SJSA1 (cell line): ENCODE measurements at regions not wholly inside any gene's neighbourhood (a gene's known extent, or its start where the extent isn't known, plus 50 kb on each side); places are given as distances from the start of the nearest gene placed in this dataset.
"Not testable (repeated sequence)": the region's sequence is repeated elsewhere in the genome, so short reads cannot be mapped to it uniquely, and the experiment has no call there.

Source experiments
- DNase-seq, 2 experiments: peaks; one replicate each; pipeline ENCODE4 v3.0.0-alpha.2; 2015 to 2020; ENCODE audit warnings: low spot score in 2 of 2, low read depth in 1 of 2
- H3K27ac ChIP-seq: fragments of 250-450 bp; sonication (Bioruptor Pico); 2 replicates; pipeline ENCODE4 v1.5.1; 2020; ENCODE audit warnings: mild to moderate bottlenecking, moderate library complexity
- H3K27me3 ChIP-seq: fragments of 250-450 bp; sonication (Bioruptor Pico); replicated peaks from 2 replicates; pipeline ENCODE4 v1.5.1; 2020; ENCODE audit warnings: mild to moderate bottlenecking, moderate library complexity
- H3K36me3 ChIP-seq: fragments of 250-450 bp; sonication (Bioruptor Pico); 2 replicates; pipeline ENCODE4 v1.5.1; 2020; ENCODE audit warnings: mild to moderate bottlenecking
- H3K4me1 ChIP-seq: fragments of 250-450 bp; sonication (Bioruptor Pico); replicated peaks from 2 replicates; pipeline ENCODE4 v1.6.1; 2021; ENCODE audit warnings: mild to moderate bottlenecking
- H3K4me3 ChIP-seq: fragments of 250-450 bp; sonication (Bioruptor Pico); 2 replicates; pipeline ENCODE4 v1.5.1; 2020; ENCODE audit warnings: mild to moderate bottlenecking
- H3K9me3 ChIP-seq: fragments of 250-450 bp; sonication (Bioruptor Pico); replicated peaks from 2 replicates; pipeline ENCODE4 v1.5.1; 2020; ENCODE audit warnings: mild to moderate bottlenecking

- Histone ChIP-seq H3K9me3 (no peaks in the 10 kb centered on the region), H3K4me1 (no peaks in the 10 kb centered on the region), H3K36me3 (no peaks in the 10 kb centered on the region), H3K27me3 (no peaks in the 10 kb centered on the region), H3K4me3 (no peak overlapping the region), H3K27ac (no peak overlapping the region)
- DNase-seq, result no peak
Observed at GRCh38 chr7:57216340-57216739, 84.1 kb upstream of the ZNF479 start.

GRCh38 chr7:57218196-57218716 lies 86.0 kb upstream of the ZNF479 start:
- H3K4me3 ChIP-seq, result no peak overlapping the region

GRCh38 chr7:57220746-57221145 lies 88.5 kb upstream of the ZNF479 start:
- H3K9me3 ChIP-seq, result no peaks in the 10 kb centered on the region
- no peaks in the 10 kb centered on the region for H3K27me3 ChIP-seq
- no peaks in the 10 kb centered on the region for H3K4me1 ChIP-seq
- no peak overlapping the region for H3K27ac ChIP-seq
- H3K36me3 ChIP-seq, result no peaks in the 10 kb centered on the region
- no peak for DNase-seq
- no peak overlapping the region for H3K4me3 ChIP-seq

More at GRCh38 chr7:57218196-57218716, 86.0 kb upstream of the ZNF479 start:
- DNase-seq, result no peak
- Histone ChIP-seq H3K27ac (no peak overlapping the region), H3K27me3 (no peaks in the 10 kb centered on the region), H3K4me1 (no peaks in the 10 kb centered on the region), H3K36me3 (no peaks in the 10 kb centered on the region), H3K9me3 (no peaks in the 10 kb centered on the region)

GRCh38 chr7:57225666-57226065 lies 93.4 kb upstream of the ZNF479 start:
- Histone ChIP-seq H3K36me3 (no peaks in the 10 kb centered on the region), H3K4me3 (no peak overlapping the region), H3K27ac (no peak overlapping the region), H3K27me3 (no peaks in the 10 kb centered on the region), H3K4me1 (no peaks in the 10 kb centered on the region), H3K9me3 (no peaks in the 10 kb centered on the region)
- DNase-seq, result no peak

- DNase-seq, H3K4me1 ChIP-seq, H3K36me3 ChIP-seq: not testable (repeated sequence)
Observed at GRCh38 chr7:57241236-57241635, 109.0 kb upstream of the ZNF479 start.

GRCh38 chr7:57243551-57243950 lies 111.3 kb upstream of the ZNF479 start:
- not testable (repeated sequence) for H3K4me1 ChIP-seq, H3K27ac ChIP-seq, DNase-seq, H3K36me3 ChIP-seq, H3K4me3 ChIP-seq, H3K9me3 ChIP-seq, H3K27me3 ChIP-seq

More at GRCh38 chr7:57241236-57241635, 109.0 kb upstream of the ZNF479 start:
- not testable (repeated sequence) for H3K4me3 ChIP-seq, H3K27me3 ChIP-seq, H3K27ac ChIP-seq, H3K9me3 ChIP-seq

- H3K9me3 ChIP-seq, H3K27me3 ChIP-seq, DNase-seq, H3K4me1 ChIP-seq, H3K36me3 ChIP-seq, H3K4me3 ChIP-seq, H3K27ac ChIP-seq: not testable (repeated sequence)
Observed at GRCh38 chr7:57244345-57244980, 112.2 kb upstream of the ZNF479 start.

- no peaks in the 10 kb centered on the region for H3K9me3 ChIP-seq
- no peaks in the 10 kb centered on the region for H3K36me3 ChIP-seq
- DNase-seq, result no peak
- no peaks in the 10 kb centered on the region for H3K27me3 ChIP-seq
- H3K4me3 ChIP-seq, result no peak overlapping the region
- no peaks in the 10 kb centered on the region for H3K4me1 ChIP-seq
- no peak overlapping the region for H3K27ac ChIP-seq
Observed at GRCh38 chr7:57245206-57245605, 113.0 kb upstream of the ZNF479 start.

- Histone ChIP-seq H3K9me3 (no peaks in the 10 kb centered on the region), H3K27me3 (no peaks in the 10 kb centered on the region), H3K27ac (no peak overlapping the region), H3K4me3 (no peak overlapping the region), H3K4me1 (no peaks in the 10 kb centered on the region), H3K36me3 (no peaks in the 10 kb centered on the region)
- no peak for DNase-seq
Observed at GRCh38 chr7:57250801-57251200, 118.6 kb upstream of the ZNF479 start.

GRCh38 chr7:57256637-57257375 lies 124.6 kb upstream of the ZNF479 start:
- no peak for DNase-seq
- no peaks in the 10 kb centered on the region for H3K27me3 ChIP-seq
- no peaks in the 10 kb centered on the region for H3K4me1 ChIP-seq
- no peaks in the 10 kb centered on the region for H3K9me3 ChIP-seq
- H3K4me3 ChIP-seq, result no peak overlapping the region
- no peak overlapping the region for H3K27ac ChIP-seq
- no peaks in the 10 kb centered on the region for H3K36me3 ChIP-seq

GRCh38 chr7:57274535-57275283 lies 142.5 kb upstream of the ZNF479 start:
- Histone ChIP-seq H3K27ac (no peak overlapping the region), H3K36me3 (no peaks in the 10 kb centered on the region), H3K27me3 (no peaks in the 10 kb centered on the region), H3K4me1 (no peaks in the 10 kb centered on the region), H3K9me3 (no peaks in the 10 kb centered on the region), H3K4me3 (no peak overlapping the region)
- no peak for DNase-seq

GRCh38 chr7:57300747-57301146 lies 149.2 kb upstream of the ZNF716 start:
- no peak overlapping the region for H3K27ac ChIP-seq
- no peak for DNase-seq

GRCh38 chr7:57305192-57305748 lies 144.7 kb upstream of the ZNF716 start:
- no peak overlapping the region for H3K4me3 ChIP-seq
- H3K9me3 ChIP-seq, result no peaks in the 10 kb centered on the region

More at GRCh38 chr7:57300747-57301146, 149.2 kb upstream of the ZNF716 start:
- Histone ChIP-seq H3K4me1 (no peaks in the 10 kb centered on the region), H3K27me3 (no peaks in the 10 kb centered on the region), H3K4me3 (no peak overlapping the region), H3K36me3 (no peaks in the 10 kb centered on the region), H3K9me3 (peaks cover 10% of the 10 kb centered on the region; the same call in 1 of the 2 replicates)

More at GRCh38 chr7:57305192-57305748, 144.7 kb upstream of the ZNF716 start:
- Histone ChIP-seq H3K27ac (no peak overlapping the region), H3K36me3 (no peaks in the 10 kb centered on the region), H3K4me1 (no peaks in the 10 kb centered on the region), H3K27me3 (no peaks in the 10 kb centered on the region)
- DNase-seq, result no peak
